B cell (primary cell): ENCODE measurements at regions not wholly inside any gene's neighbourhood (a gene's known extent, or its start where the extent isn't known, plus 50 kb on each side); places are given as distances from the start of the nearest gene placed in this dataset.

Experiments used
- ATAC-seq: fragments of 200-7000 bp; cut with Tn5 transposase; one replicate; pipeline ENCODE4 v1.10.0; 2021; ENCODE audit warnings: low read depth, mild to moderate bottlenecking, moderate number of reproducible peaks, moderate library complexity
- CTCF ChIA-PET: fragments of 350-600 bp; sonication (Branson Sonifier 250); formaldehyde crosslinking; loops from one replicate; lab custom pipeline; 2021; ENCODE audit warnings: antibody characterized with exemption, inconsistent platforms; lab: Charles Lee
- POLR2A ChIA-PET: fragments of 350-600 bp; sonication (Branson Sonifier 250); formaldehyde crosslinking; loops from one replicate; lab custom pipeline; 2021; ENCODE audit warnings: antibody characterized with exemption; lab: Charles Lee
- DNase-seq: peaks from one replicate; pipeline ENCODE4 v3.0.0; 2013
- H2AFZ ChIP-seq: 2 replicates; pipeline ENCODE4 v1.6.1; 2012; ENCODE audit warnings: mild to moderate bottlenecking, low read depth, low read length; ENCODE audit not compliant: insufficient read depth, poor library complexity, severe bottlenecking
- H3K27ac ChIP-seq, 2 donors: 1 replicate in 1 of 2; 2 replicates in 1 of 2; pipeline ENCODE4 v1.5.1; 2012 to 2013; ENCODE audit warnings: low read length in 2 of 2, mild to moderate bottlenecking in 2 of 2, moderate library complexity in 1 of 2
- H3K27me3 ChIP-seq, 4 experiments: fragments of 200-600 bp in 1 of 4; sonication (generic) in 1 of 4; replicated peaks in 1 of 4; 1 replicate in 2 of 4; 2 replicates in 2 of 4; pipeline versions ENCODE4 v1.6.1 to v1.7.0; 2013 to 2016; ENCODE audit warnings: low read length in 3 of 4, mild to moderate bottlenecking in 2 of 4, mixed read lengths in 1 of 4, moderate library complexity in 1 of 4; ENCODE audit not compliant: insufficient read depth in 4 of 4, control insufficient read depth in 3 of 4; ENCODE audit errors: control extremely low read depth in 1 of 4
- H3K36me3 ChIP-seq, 2 experiments: replicated peaks in 1 of 2; 1 replicate in 1 of 2; 2 replicates in 1 of 2; pipeline versions ENCODE4 v1.6.1 to v1.7.1; 2013; ENCODE audit warnings: low read length in 1 of 2; ENCODE audit not compliant: insufficient read depth in 2 of 2, control insufficient read depth in 1 of 2; ENCODE audit errors: control extremely low read depth in 1 of 2, extremely low read depth in 1 of 2
- H3K4me1 ChIP-seq, 2 donors: fragments of 200-600 bp in 1 of 2; sonication (generic) in 1 of 2; 1 replicate in 1 of 2; 2 replicates in 1 of 2; pipeline versions ENCODE4 v1.5.1 to v1.6.1; 2013 to 2017; ENCODE audit warnings: low read length in 2 of 2; ENCODE audit not compliant: control insufficient read depth in 2 of 2, insufficient read depth in 2 of 2
- H3K4me2 ChIP-seq: replicated peaks from 2 replicates; pipeline ENCODE3; 2012; ENCODE audit warnings: mild to moderate bottlenecking, low read depth, low read length; ENCODE audit not compliant: poor library complexity, severe bottlenecking
- H3K4me3 ChIP-seq, 5 experiments: fragments of 200-600 bp in 1 of 5; sonication (generic) in 1 of 5; 1 replicate in 3 of 5; 2 replicates in 2 of 5; pipeline versions ENCODE4 v1.5.1 to v1.7.0; 2011 to 2016; ENCODE audit warnings: low read length in 4 of 5, mild to moderate bottlenecking in 4 of 5, low read depth in 2 of 5, control low read depth in 1 of 5, moderate library complexity in 1 of 5; ENCODE audit not compliant: insufficient read depth in 1 of 5; ENCODE audit errors: control extremely low read depth in 1 of 5, extremely low read depth in 1 of 5
- H3K79me2 ChIP-seq: fragments of 200-600 bp; sonication (generic); one replicate; pipeline ENCODE4 v1.6.0; 2016; ENCODE audit warnings: low read length; ENCODE audit not compliant: control insufficient read depth, insufficient read depth
- H3K9ac ChIP-seq: fragments of 200-600 bp; sonication (generic); 2 replicates; pipeline ENCODE4 v1.6.1; 2017; ENCODE audit warnings: mild to moderate bottlenecking, low read length, moderate library complexity
- H3K9me3 ChIP-seq, 3 donors: one replicate each; pipeline versions ENCODE4 v1.6.1 to v1.7.1; 2013; ENCODE audit warnings: low read length in 2 of 3; ENCODE audit not compliant: control insufficient read depth in 2 of 3, insufficient read depth in 1 of 3; ENCODE audit errors: control extremely low read depth in 1 of 3
- H4K20me1 ChIP-seq: 2 replicates; pipeline ENCODE4 v1.6.0; 2012; ENCODE audit warnings: mild to moderate bottlenecking, low read length; ENCODE audit not compliant: insufficient read depth, control insufficient read depth, poor library complexity, severe bottlenecking
- H3K27ac Mint-ChIP-seq: one replicate; pipeline ENCODE4 v1.8.0; 2021; ENCODE audit warnings: mixed read lengths
- H3K27me3 Mint-ChIP-seq: one replicate; pipeline ENCODE4 v1.8.0; 2021; ENCODE audit warnings: mixed read lengths
- H3K4me1 Mint-ChIP-seq: one replicate; pipeline ENCODE4 v1.8.0; 2021; ENCODE audit warnings: mixed read lengths
- H3K4me3 Mint-ChIP-seq: one replicate; pipeline ENCODE4 v1.8.0; 2021; ENCODE audit warnings: mixed read lengths
- H3K9me3 Mint-ChIP-seq: one replicate; pipeline ENCODE4 v1.8.0; 2022; ENCODE audit warnings: mixed read lengths; ENCODE audit not compliant: insufficient read depth
- CTCF ChIP-seq: fragments of 200-600 bp; IDR thresholded peaks from one replicate; pipeline ENCODE4 v1.8.0; 2022; ENCODE audit warnings: antibody characterized with exemption, mild to moderate bottlenecking
- EZH2 ChIP-seq: IDR thresholded peaks from 2 replicates; pipeline ENCODE4 v1.6.1; 2012; ENCODE audit warnings: borderline replicate concordance, low read depth, mild to moderate bottlenecking, moderate library complexity, low read length; ENCODE audit not compliant: insufficient read depth, poor library complexity, severe bottlenecking
- WGBS: methylation state at CpG from one replicate; pipeline ENCODE4 v1.1.5; 2013; ENCODE audit warnings: missing lambda C conversion rate; ENCODE audit not compliant: insufficient coverage; 5-methylcytosine and 5-hydroxymethylcytosine counted together
- intact Hi-C: fragments of 100-400 bp; cut with micrococcal nuclease; formaldehyde crosslinking; loops from one replicate; pipeline ENCODE4 v1.10.0; 2022

- H4K20me1 ChIP-seq, result no peaks in the 10 kb centered on the region
- peaks cover 0 to 3% (median 0%) of the 10 kb centered on the region in 3 donors for H3K9me3 ChIP-seq
- no peak overlapping the region for H3K4me3 Mint-ChIP-seq
- H3K79me2 ChIP-seq, result no peaks in the 10 kb centered on the region
- WGBS, result 90% methylated on average over 6 of the region's 12 CpGs
- no peak overlapping the region for H2AFZ ChIP-seq
- H3K9me3 Mint-ChIP-seq, result no peaks in the 10 kb centered on the region
- no peak overlapping the region for H3K27ac Mint-ChIP-seq
- ATAC-seq (no peak), DNase-seq (no peak)
- H3K4me1 Mint-ChIP-seq, result peaks cover 1% of the 10 kb centered on the region
- H3K4me2 ChIP-seq, result no peak overlapping the region
- no peak overlapping the region for H3K27ac ChIP-seq
- ChIA-PET POLR2A (no interaction called here), CTCF (no interaction called here)
- intact Hi-C loops, result no loop called here
- H3K4me3 ChIP-seq, result no peak overlapping the region
- H3K36me3 ChIP-seq, result no peaks in the 10 kb centered on the region
- H3K4me1 ChIP-seq, result no peaks in the 10 kb centered on the region
- no peak overlapping the region for H3K9ac ChIP-seq
- H3K27me3 ChIP-seq, result peaks cover 0 to 7% (median 0%) of the 10 kb centered on the region in 4 experiments
- peaks cover 28% of the 10 kb centered on the region for H3K27me3 Mint-ChIP-seq
- TF ChIP-seq CTCF, result no peak
- TF ChIP-seq EZH2, result no peak
These were observed 154.3 kb upstream of the PTPN1 start for GRCh38 chr20:50355590-50356524.

- no peak for DNase-seq
- H3K27me3 Mint-ChIP-seq, result peaks cover 22% of the 10 kb centered on the region
- H3K4me2 ChIP-seq, result no peak overlapping the region
- ChIA-PET POLR2A (no interaction called here), CTCF (no interaction called here)
- H4K20me1 ChIP-seq, result no peaks in the 10 kb centered on the region
- peaks cover 0 to 3% (median 0%) of the 10 kb centered on the region in 3 donors for H3K9me3 ChIP-seq
- no peaks in the 10 kb centered on the region for H3K9me3 Mint-ChIP-seq
- no peaks in the 10 kb centered on the region for H3K4me1 Mint-ChIP-seq
- H3K4me3 Mint-ChIP-seq, result no peak overlapping the region
- no peak for ATAC-seq
- H2AFZ ChIP-seq, result no peak overlapping the region
- TF ChIP-seq EZH2, result no peak
- TF ChIP-seq CTCF, result no peak
- H3K4me1 ChIP-seq, result no peaks in the 10 kb centered on the region
- H3K79me2 ChIP-seq, result no peaks in the 10 kb centered on the region
- no peaks in the 10 kb centered on the region for H3K36me3 ChIP-seq
- no peak overlapping the region for H3K9ac ChIP-seq
- peaks cover 0 to 7% (median 0%) of the 10 kb centered on the region in 4 experiments for H3K27me3 ChIP-seq
- no peak overlapping the region for H3K27ac ChIP-seq
- 94% methylated on average over 11 of the region's 14 CpGs for WGBS
- H3K27ac Mint-ChIP-seq, result no peak overlapping the region
- H3K4me3 ChIP-seq, result no peak overlapping the region
- intact Hi-C loops, result no loop called here
These were observed 153.7 kb upstream of the PTPN1 start for GRCh38 chr20:50356525-50356885.
